Renal cortical epithelial cell (primary cell): ENCODE measurements at regions not wholly inside any gene's neighbourhood (a gene's known extent, or its start where the extent isn't known, plus 50 kb on each side); places are given as distances from the start of the nearest gene placed in this dataset.

ENCODE experiments used
- DNase-seq: peaks from one replicate; pipeline ENCODE4 v3.0.0-alpha.2; 2011; ENCODE audit warnings: low read depth

GRCh38 chr1:208584167-208584755 lies 340.1 kb upstream of the PLXNA2 start:
- DNase-seq, result no peak

GRCh38 chr1:208587110-208587509 lies 342.9 kb upstream of the PLXNA2 start:
- DNase-seq, result no peak

GRCh38 chr1:208593306-208594006 lies 349.3 kb upstream of the PLXNA2 start:
- DNase-seq, result no peak

- no peak for DNase-seq
These were observed 351.1 kb upstream of the PLXNA2 start for GRCh38 chr1:208595236-208595635.

- peak; percentile 59 for DNase-seq
These were observed 351.6 kb upstream of the PLXNA2 start for GRCh38 chr1:208595745-208596144.

GRCh38 chr1:208597571-208597970 lies 353.4 kb upstream of the PLXNA2 start:
- no peak for DNase-seq

- DNase-seq, result no peak
These were observed 353.8 kb upstream of the PLXNA2 start for GRCh38 chr1:208598021-208598420.

- no peak for DNase-seq
These were observed 354.9 kb upstream of the PLXNA2 start for GRCh38 chr1:208599063-208599462.

- no peak for DNase-seq
These were observed 356.4 kb upstream of the PLXNA2 start for GRCh38 chr1:208600456-208601190.

- DNase-seq, result no peak
These were observed 357.4 kb upstream of the PLXNA2 start for GRCh38 chr1:208601561-208601960.

GRCh38 chr1:208603721-208604120 lies 359.5 kb upstream of the PLXNA2 start:
- DNase-seq, result no peak

GRCh38 chr1:208604295-208604694 lies 360.1 kb upstream of the PLXNA2 start:
- peak; percentile 84 for DNase-seq

GRCh38 chr1:208606959-208607358 lies 362.8 kb upstream of the PLXNA2 start:
- DNase-seq, result no peak

- DNase-seq, result peak; percentile 71
These were observed 363.4 kb upstream of the PLXNA2 start for GRCh38 chr1:208607616-208608015.

GRCh38 chr1:208614610-208615009 lies 370.4 kb upstream of the PLXNA2 start:
- DNase-seq, result no peak

GRCh38 chr1:208615371-208615770 lies 371.2 kb upstream of the PLXNA2 start:
- DNase-seq, result no peak

- no peak for DNase-seq
These were observed 372.6 kb upstream of the PLXNA2 start for GRCh38 chr1:208616776-208617175.

GRCh38 chr1:208628022-208628914 lies 384.1 kb upstream of the PLXNA2 start:
- no peak for DNase-seq

GRCh38 chr1:208631092-208631491 lies 386.9 kb upstream of the PLXNA2 start:
- no peak for DNase-seq

GRCh38 chr1:208631506-208631905 lies 387.3 kb upstream of the PLXNA2 start:
- no peak for DNase-seq

GRCh38 chr1:208634346-208635140 lies 390.4 kb upstream of the PLXNA2 start:
- no peak for DNase-seq
